ENCODE measurements at regions not wholly inside any gene's neighbourhood (a gene's known extent, or its start where the extent isn't known, plus 50 kb on each side); places are given as distances from the start of the nearest gene placed in this dataset.

- no peak for DNase-seq (ENCODE audit: low read depth)
- TF ChIP-seq CTCF (IDR thresholded peaks at IDR 0.05; ENCODE audit: control insufficient read depth, insufficient read depth, low read depth, low read length, missing control alignments): no peak
Observed at GRCh38 chr2:134195341-134195740, 58.5 kb upstream of the MGAT5 start.

GRCh38 chr2:134197445-134197844 lies 56.4 kb upstream of the MGAT5 start:
- no peak overlapping the region for H3K4me3 ChIP-seq (ENCODE audit: control insufficient read depth, low read depth, low read length)
- no peak for TF ChIP-seq CTCF (IDR thresholded peaks at IDR 0.05; ENCODE audit: control insufficient read depth, insufficient read depth, low read depth, low read length, missing control alignments)
- DNase-seq (ENCODE audit: low read depth): no peak

More at GRCh38 chr2:134195341-134195740, 58.5 kb upstream of the MGAT5 start:
- H3K4me3 ChIP-seq (ENCODE audit: control insufficient read depth, low read depth, low read length): no peak overlapping the region

- no peak overlapping the region for H3K4me3 ChIP-seq (ENCODE audit: control insufficient read depth, low read depth, low read length)
- TF ChIP-seq CTCF (IDR thresholded peaks at IDR 0.05; ENCODE audit: control insufficient read depth, insufficient read depth, low read depth, low read length, missing control alignments): no peak
- no peak for DNase-seq (ENCODE audit: low read depth)
Observed at GRCh38 chr2:134198006-134198634, 55.8 kb upstream of the MGAT5 start.

GRCh38 chr2:134199123-134199522 lies 54.7 kb upstream of the MGAT5 start:
- TF ChIP-seq CTCF (IDR thresholded peaks at IDR 0.05; ENCODE audit: control insufficient read depth, insufficient read depth, low read depth, low read length, missing control alignments): no peak
- no peak for DNase-seq (ENCODE audit: low read depth)
- H3K4me3 ChIP-seq (ENCODE audit: control insufficient read depth, low read depth, low read length): no peak overlapping the region

GRCh38 chr2:134200036-134200618 lies 53.7 kb upstream of the MGAT5 start:
- no peak for DNase-seq (ENCODE audit: low read depth)
- H3K4me3 ChIP-seq (ENCODE audit: control insufficient read depth, low read depth, low read length): no peak overlapping the region
- TF ChIP-seq CTCF (IDR thresholded peaks at IDR 0.05; ENCODE audit: control insufficient read depth, insufficient read depth, low read depth, low read length, missing control alignments): no peak

GRCh38 chr2:134201533-134201932 lies 52.3 kb upstream of the MGAT5 start:
- H3K4me3 ChIP-seq (ENCODE audit: control insufficient read depth, low read depth, low read length): no peak overlapping the region
- DNase-seq (ENCODE audit: low read depth): no peak
- no peak for TF ChIP-seq CTCF (IDR thresholded peaks at IDR 0.05; ENCODE audit: control insufficient read depth, insufficient read depth, low read depth, low read length, missing control alignments)

Data from AG09309 (cell line).